Fibroblast of lung (primary cell): ENCODE measurements at regions not wholly inside any gene's neighbourhood (a gene's known extent, or its start where the extent isn't known, plus 50 kb on each side); places are given as distances from the start of the nearest gene placed in this dataset.

Experiments
- EZH2 ChIP-seq: IDR thresholded peaks from 2 replicates; pipeline ENCODE4 v1.5.1; 2012; ENCODE audit warnings: low read length, control low read depth, mild to moderate bottlenecking; ENCODE audit errors: missing control alignments
- TF ChIP-seq, protein P1 (sequence below), 2 donors: IDR thresholded peaks in 1 of 2; conservative IDR thresholded peaks in 1 of 2; 1 replicate in 1 of 2; 2 replicates in 1 of 2; pipeline ENCODE4 v1.5.1; 2011 to 2012; ENCODE audit warnings: low read length in 2 of 2, control low read depth in 1 of 2, inconsistent platforms in 1 of 2, low read depth in 1 of 2, mild to moderate bottlenecking in 1 of 2

DNA sequence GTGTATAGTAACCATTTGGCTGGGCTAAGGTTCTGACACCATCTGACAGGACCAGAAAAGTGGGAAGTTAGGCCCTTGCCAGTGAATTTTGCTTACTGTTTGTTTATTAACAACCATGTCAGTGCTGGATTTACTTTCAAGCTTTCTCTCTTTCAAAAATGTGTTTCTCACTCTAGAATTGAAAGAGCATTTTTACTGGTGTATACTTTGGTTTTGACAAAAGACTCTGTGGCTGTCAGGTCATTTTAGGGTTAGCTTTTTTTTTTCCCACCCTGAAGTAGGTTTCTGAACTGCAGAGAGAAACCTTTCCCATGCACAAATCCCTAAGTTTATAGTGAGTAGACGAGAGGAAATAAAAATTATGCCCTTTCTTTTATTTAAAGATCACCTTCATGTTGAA lies 230.0 kb upstream of the TBC1D5 start:
- TF ChIP-seq, protein P1, sequence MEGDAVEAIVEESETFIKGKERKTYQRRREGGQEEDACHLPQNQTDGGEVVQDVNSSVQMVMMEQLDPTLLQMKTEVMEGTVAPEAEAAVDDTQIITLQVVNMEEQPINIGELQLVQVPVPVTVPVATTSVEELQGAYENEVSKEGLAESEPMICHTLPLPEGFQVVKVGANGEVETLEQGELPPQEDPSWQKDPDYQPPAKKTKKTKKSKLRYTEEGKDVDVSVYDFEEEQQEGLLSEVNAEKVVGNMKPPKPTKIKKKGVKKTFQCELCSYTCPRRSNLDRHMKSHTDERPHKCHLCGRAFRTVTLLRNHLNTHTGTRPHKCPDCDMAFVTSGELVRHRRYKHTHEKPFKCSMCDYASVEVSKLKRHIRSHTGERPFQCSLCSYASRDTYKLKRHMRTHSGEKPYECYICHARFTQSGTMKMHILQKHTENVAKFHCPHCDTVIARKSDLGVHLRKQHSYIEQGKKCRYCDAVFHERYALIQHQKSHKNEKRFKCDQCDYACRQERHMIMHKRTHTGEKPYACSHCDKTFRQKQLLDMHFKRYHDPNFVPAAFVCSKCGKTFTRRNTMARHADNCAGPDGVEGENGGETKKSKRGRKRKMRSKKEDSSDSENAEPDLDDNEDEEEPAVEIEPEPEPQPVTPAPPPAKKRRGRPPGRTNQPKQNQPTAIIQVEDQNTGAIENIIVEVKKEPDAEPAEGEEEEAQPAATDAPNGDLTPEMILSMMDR (conservative IDR thresholded peaks at IDR 0.05 in 1 of 2, IDR thresholded peaks at IDR 0.05 in 1 of 2; ENCODE audit: low read depth in 1 of 2, low read length in 2 of 2): no peak
- no peak for TF ChIP-seq EZH2
